ENCODE measurements at regions not wholly inside any gene's neighbourhood (a gene's known extent, or its start where the extent isn't known, plus 50 kb on each side); places are given as distances from the start of the nearest gene placed in this dataset.

DNA sequence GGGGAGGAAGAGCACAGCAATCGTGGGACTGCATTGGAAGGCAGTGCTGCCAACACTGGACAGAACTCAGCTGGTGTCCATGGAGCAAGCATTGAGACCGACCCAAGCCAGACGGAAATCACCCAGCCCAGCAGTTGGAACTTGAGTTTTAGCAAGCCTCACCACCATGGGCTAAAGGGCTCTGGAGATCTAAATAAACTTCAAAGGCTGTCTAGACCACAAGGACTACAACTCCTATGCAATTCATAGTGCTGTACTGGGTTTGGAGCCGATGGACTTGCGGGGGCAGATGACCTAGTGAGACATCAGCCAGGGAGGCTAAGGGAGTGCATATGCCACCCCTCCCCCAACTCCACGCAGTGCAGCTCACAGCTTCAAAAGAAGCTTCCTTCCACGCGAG lies 243.6 kb upstream of the SLC39A10 start:
- in situ Hi-C loops (cut with HindIII; ENCODE audit: extremely low pct_ligation_motif_present, low pct_unique_long_range_greater_than_20kb), result no loop called here
- FAIRE-seq (no peak), DNase-seq (ENCODE audit: low spot score) (no peak), ATAC-seq (no peak; the same call in 2 of the 3 replicates)
- no peak overlapping the region for H3K4me3 ChIP-seq (replicated peaks in 1 of 3; ENCODE audit: insufficient read depth in 1 of 3, low read depth in 2 of 3, low read length in 3 of 3)
- BruUV-seq (replicated peaks), result no TSS peak
- ChIA-PET POLR2A (no interaction called here), CTCF (ENCODE audit: low intra/inter-chr PET ratio, low total read pairs) (no interaction called here)
- H4K20me1 ChIP-seq (ENCODE audit: insufficient read depth, low read length), result no peaks in the 10 kb centered on the region
- H3K4me2 ChIP-seq (ENCODE audit: low read depth, low read length), result no peak overlapping the region
- no peaks in the 10 kb centered on the region for H3K9me3 ChIP-seq (ENCODE audit: low read length)
- no peaks in the 10 kb centered on the region for H3K79me2 ChIP-seq (ENCODE audit: insufficient read depth, low read length)
- 12% methylated on average over 8 of the region's 8 CpGs for WGBS (ENCODE audit: low lambda C conversion rate)
- no peaks in the 10 kb centered on the region for H3K36me3 ChIP-seq (replicated peaks in 1 of 2; ENCODE audit: control insufficient read depth in 1 of 2, insufficient read depth in 2 of 2, low read length in 2 of 2)
- intact Hi-C loops (cut with micrococcal nuclease; ENCODE audit: unreplicated experiment), result no loop called here
- no peak overlapping the region for H3K9ac ChIP-seq (ENCODE audit: insufficient read depth, low read depth, low read length)
- H3K27ac ChIP-seq (ENCODE audit: extremely low read length, insufficient read depth, low read length), result no peak overlapping the region
- no peaks in the 10 kb centered on the region for H3K27me3 ChIP-seq (ENCODE audit: control insufficient read depth in 1 of 2, insufficient read depth in 2 of 2, low read length in 2 of 2)
- no peaks in the 10 kb centered on the region for H3K4me1 ChIP-seq (ENCODE audit: insufficient read depth, low read length)
- no peak overlapping the region for H2AFZ ChIP-seq (ENCODE audit: low read length)
- TF ChIP-seq NAIF1 (CRISPR knock-in tag; IDR thresholded peaks at IDR 0.05; ENCODE audit: borderline replicate concordance) (no peak), PTBP1 (IDR thresholded peaks at IDR 0.05; ENCODE audit: low read depth, low read length, poor library complexity, severe bottlenecking) (no peak), ZNF792 (CRISPR knock-in tag; IDR thresholded peaks at IDR 0.05) (no peak), THAP8 (CRISPR knock-in tag; IDR thresholded peaks at IDR 0.05; ENCODE audit: borderline replicate concordance) (no peak), ZNF30 (CRISPR knock-in tag; IDR thresholded peaks at IDR 0.05) (no peak), ZNF577 (CRISPR knock-in tag; IDR thresholded peaks at IDR 0.05; ENCODE audit: borderline replicate concordance, low read depth) (no peak), RELA (CRISPR knock-in tag; IDR thresholded peaks at IDR 0.05) (no peak), POLR2G (IDR thresholded peaks at IDR 0.05; ENCODE audit: low read depth, low read length) (no peak), NKX3-1 (CRISPR knock-in tag; IDR thresholded peaks at IDR 0.05) (no peak), SRSF1 (optimal IDR thresholded peaks at IDR 0.05; ENCODE audit: low read depth, low read length) (no peak), ZNF546 (CRISPR knock-in tag; conservative IDR thresholded peaks at IDR 0.05) (no peak), ZFP36L2 (CRISPR knock-in tag; IDR thresholded peaks at IDR 0.05) (no peak), GMEB2 (CRISPR knock-in tag; IDR thresholded peaks at IDR 0.05; ENCODE audit: low read depth) (no peak)
